KMS-11 (cell line): ENCODE measurements at regions not wholly inside any gene's neighbourhood (a gene's known extent, or its start where the extent isn't known, plus 50 kb on each side); places are given as distances from the start of the nearest gene placed in this dataset.
"Not testable (repeated sequence)": the region's sequence is repeated elsewhere in the genome, so short reads cannot be mapped to it uniquely, and the experiment has no call there.

Experiments
- H2AFZ ChIP-seq: fragments of 200-600 bp; sonication (generic); 2 replicates; pipeline ENCODE4 v1.6.1; 2016; ENCODE audit warnings: antibody characterized with exemption, mixed run types, low read depth
- H3K27ac ChIP-seq: fragments of 200-600 bp; sonication (generic); 2 replicates; pipeline ENCODE4 v1.6.1; 2016; ENCODE audit warnings: mild to moderate bottlenecking, mixed run types
- H3K27me3 ChIP-seq: fragments of 200-600 bp; sonication (generic); 2 replicates; pipeline ENCODE4 v1.6.1; 2017; ENCODE audit warnings: mild to moderate bottlenecking, low read depth, mixed run types, moderate library complexity; ENCODE audit not compliant: insufficient read depth
- H3K36me3 ChIP-seq: fragments of 200-600 bp; sonication (generic); 2 replicates; pipeline ENCODE4 v1.6.1; 2017; ENCODE audit warnings: mild to moderate bottlenecking, mixed run types; ENCODE audit not compliant: insufficient read depth
- H3K4me1 ChIP-seq: fragments of 200-600 bp; sonication (generic); 2 replicates; pipeline ENCODE4 v1.6.1; 2016; ENCODE audit warnings: mild to moderate bottlenecking, low read depth, mixed run types; ENCODE audit not compliant: poor library complexity, severe bottlenecking
- H3K4me2 ChIP-seq: fragments of 200-600 bp; sonication (generic); 2 replicates; pipeline ENCODE4 v1.7.0; 2016; ENCODE audit warnings: mild to moderate bottlenecking, mixed run types
- H3K4me3 ChIP-seq: fragments of 200-600 bp; sonication (generic); IDR thresholded peaks from 2 replicates; pipeline ENCODE4 v1.6.1; 2017; ENCODE audit warnings: low read depth, low read length, mixed read lengths; ENCODE audit not compliant: insufficient read depth
- H3K79me2 ChIP-seq: fragments of 200-600 bp; sonication (generic); 2 replicates; pipeline ENCODE4 v1.6.1; 2016; ENCODE audit warnings: low read depth, mixed run types; ENCODE audit not compliant: insufficient read depth
- H3K9ac ChIP-seq: fragments of 200-600 bp; sonication (generic); 2 replicates; pipeline ENCODE4 v1.6.1; 2016; ENCODE audit warnings: mild to moderate bottlenecking, mixed run types
- H4K20me1 ChIP-seq: fragments of 200-600 bp; sonication (generic); 2 replicates; pipeline ENCODE4 v1.6.1; 2016; ENCODE audit warnings: mild to moderate bottlenecking, mixed run types; ENCODE audit not compliant: insufficient read depth
- CTCF ChIP-seq: fragments of 200-600 bp; sonication (generic); conservative IDR thresholded peaks from 2 replicates; pipeline ENCODE4 v1.6.1; 2017; ENCODE audit warnings: low read depth, mild to moderate bottlenecking, antibody characterized with exemption, low read length, moderate library complexity, mixed read lengths

GRCh38 chr15:85284497-85284896 lies 95.9 kb upstream of the AKAP13 start:
- Histone ChIP-seq H2AFZ (no peak overlapping the region), H3K36me3 (no peaks in the 10 kb centered on the region), H4K20me1 (no peaks in the 10 kb centered on the region), H3K9ac (no peak overlapping the region), H3K4me2 (no peak overlapping the region), H3K4me1 (no peaks in the 10 kb centered on the region), H3K27me3 (no peaks in the 10 kb centered on the region), H3K27ac (no peak overlapping the region), H3K79me2 (no peaks in the 10 kb centered on the region), H3K4me3 (no peak overlapping the region)
- TF ChIP-seq CTCF = no peak

GRCh38 chr15:85289677-85290365 lies 90.6 kb upstream of the AKAP13 start:
- Histone ChIP-seq H3K4me2 (no peak overlapping the region), H3K4me1 (no peaks in the 10 kb centered on the region), H3K79me2 (no peaks in the 10 kb centered on the region), H3K36me3 (no peaks in the 10 kb centered on the region), H4K20me1 (no peaks in the 10 kb centered on the region), H3K27ac (no peak overlapping the region), H2AFZ (no peak overlapping the region), H3K4me3 (no peak overlapping the region), H3K9ac (no peak overlapping the region), H3K27me3 (no peaks in the 10 kb centered on the region)
- peak; percentile 49 for TF ChIP-seq CTCF

- not testable (repeated sequence) for H3K4me3 ChIP-seq, H3K4me1 ChIP-seq, H3K27ac ChIP-seq, H3K36me3 ChIP-seq, H4K20me1 ChIP-seq, H3K9ac ChIP-seq, H3K27me3 ChIP-seq, H3K4me2 ChIP-seq, H3K79me2 ChIP-seq, H2AFZ ChIP-seq
These were observed 87.8 kb upstream of the AKAP13 start for GRCh38 chr15:85292583-85292982.

GRCh38 chr15:85296615-85297402 lies 83.6 kb upstream of the AKAP13 start:
- Histone ChIP-seq H3K27me3 (no peaks in the 10 kb centered on the region; the same call in 1 of the 2 replicates), H3K9ac (no peak overlapping the region), H3K4me3 (no peak overlapping the region), H3K36me3 (no peaks in the 10 kb centered on the region), H3K79me2 (no peaks in the 10 kb centered on the region), H2AFZ (0 out of 2 replicates have a peak overlapping the region, but pooled peaks have one; percentile 7), H3K4me1 (no peaks in the 10 kb centered on the region), H3K27ac (no peak overlapping the region), H3K4me2 (0 out of 2 replicates have a peak overlapping the region, but pooled peaks have one; percentile 5), H4K20me1 (no peaks in the 10 kb centered on the region)
- TF ChIP-seq CTCF = peak; percentile 75

- Histone ChIP-seq H4K20me1 (no peaks in the 10 kb centered on the region), H3K4me3 (no peak overlapping the region), H3K4me2 (no peak overlapping the region), H3K27ac (no peak overlapping the region), H3K36me3 (no peaks in the 10 kb centered on the region), H3K27me3 (no peaks in the 10 kb centered on the region; the same call in 1 of the 2 replicates), H3K79me2 (no peaks in the 10 kb centered on the region), H3K9ac (no peak overlapping the region), H2AFZ (no peak overlapping the region), H3K4me1 (no peaks in the 10 kb centered on the region)
- TF ChIP-seq CTCF = no peak
These were observed 82.9 kb upstream of the AKAP13 start for GRCh38 chr15:85297537-85297936.
